Urinary bladder (tissue), 3 donors: ENCODE measurements at regions not wholly inside any gene's neighbourhood (a gene's known extent, or its start where the extent isn't known, plus 50 kb on each side); places are given as distances from the start of the nearest gene placed in this dataset.

Experiments
- DNase-seq: peaks from one replicate; pipeline ENCODE4 v3.0.0-alpha.2; 2015; ENCODE audit errors: extremely low spot score
- H3K27ac ChIP-seq: one replicate; pipeline ENCODE4 v1.5.1; 2013; ENCODE audit warnings: low read depth, mild to moderate bottlenecking, moderate library complexity
- H3K36me3 ChIP-seq: one replicate; pipeline ENCODE4 v1.6.1; 2013; ENCODE audit warnings: mild to moderate bottlenecking, moderate library complexity; ENCODE audit not compliant: insufficient read depth
- H3K4me1 ChIP-seq: one replicate; pipeline ENCODE4 v1.6.1; 2013; ENCODE audit warnings: mild to moderate bottlenecking, moderate library complexity; ENCODE audit not compliant: insufficient read depth
- H3K4me3 ChIP-seq: one replicate; pipeline ENCODE4 v1.5.1; 2013; ENCODE audit warnings: low read depth, low read length
- WGBS: extraction: QIAGEN DNeasy Blood & Tissue Kit; methylation state at CpG from one replicate; pipeline ENCODE4 v1.1.7; 2013; 5-methylcytosine and 5-hydroxymethylcytosine counted together
- donor health status: healthy with polysubstance abuse.
- donor health status: healthy.

- WGBS = 91% methylated on average over 13 of the region's 13 CpGs
- H3K4me1 ChIP-seq = no peaks in the 10 kb centered on the region
- no peak overlapping the region for H3K27ac ChIP-seq
- H3K36me3 ChIP-seq = no peaks in the 10 kb centered on the region
- DNase-seq = no peak
- H3K4me3 ChIP-seq = no peak overlapping the region
Measured at GRCh38 chr14:101008196-101008595, 104.7 kb upstream of the RTL1 start.

GRCh38 chr14:101008631-101009336, 105.3 kb upstream of the RTL1 start:
- Histone ChIP-seq H3K27ac (no peak overlapping the region), H3K36me3 (no peaks in the 10 kb centered on the region), H3K4me1 (no peaks in the 10 kb centered on the region), H3K4me3 (no peak overlapping the region)
- DNase-seq = no peak
- 86% methylated on average over 9 of the region's 9 CpGs for WGBS

GRCh38 chr14:101009531-101009930, 106.0 kb upstream of the RTL1 start:
- no peak for DNase-seq
- WGBS = 90% methylated on average over 5 of the region's 5 CpGs
- no peak overlapping the region for H3K4me3 ChIP-seq
- H3K27ac ChIP-seq = no peak overlapping the region
- no peaks in the 10 kb centered on the region for H3K4me1 ChIP-seq
- H3K36me3 ChIP-seq = no peaks in the 10 kb centered on the region

GRCh38 chr14:101010293-101010692, 106.8 kb upstream of the RTL1 start:
- no peak for DNase-seq
- Histone ChIP-seq H3K36me3 (no peaks in the 10 kb centered on the region), H3K4me3 (no peak overlapping the region), H3K4me1 (no peaks in the 10 kb centered on the region), H3K27ac (no peak overlapping the region)
- 92% methylated on average over 6 of the region's 6 CpGs for WGBS

- no peaks in the 10 kb centered on the region for H3K36me3 ChIP-seq
- WGBS = 88% methylated on average over 2 of the region's 2 CpGs
- no peak for DNase-seq
- H3K4me3 ChIP-seq = no peak overlapping the region
- no peak overlapping the region for H3K27ac ChIP-seq
- no peaks in the 10 kb centered on the region for H3K4me1 ChIP-seq
Measured at GRCh38 chr14:101010835-101011234, 107.3 kb upstream of the RTL1 start.

- no peak for DNase-seq
- H3K27ac ChIP-seq = no peak overlapping the region
- H3K4me1 ChIP-seq = no peaks in the 10 kb centered on the region
- WGBS = 60% methylated on average over 1 of the region's 1 CpG
- H3K36me3 ChIP-seq = no peaks in the 10 kb centered on the region
- H3K4me3 ChIP-seq = no peak overlapping the region
Measured at GRCh38 chr14:101017209-101017608, 113.7 kb upstream of the RTL1 start.

GRCh38 chr14:101017806-101018560, 114.5 kb upstream of the RTL1 start:
- no peak for DNase-seq
- WGBS = 94% methylated on average over 13 of the region's 13 CpGs
- no peaks in the 10 kb centered on the region for H3K36me3 ChIP-seq

GRCh38 chr14:101018561-101019290, 115.2 kb upstream of the RTL1 start:
- no peaks in the 10 kb centered on the region for H3K36me3 ChIP-seq
- no peak overlapping the region for H3K27ac ChIP-seq
- WGBS = 96% methylated on average over 13 of the region's 13 CpGs
- no peak for DNase-seq
- H3K4me3 ChIP-seq = no peak overlapping the region
- H3K4me1 ChIP-seq = no peaks in the 10 kb centered on the region

More at GRCh38 chr14:101017806-101018560, 114.5 kb upstream of the RTL1 start:
- no peak overlapping the region for H3K27ac ChIP-seq
- no peaks in the 10 kb centered on the region for H3K4me1 ChIP-seq
- no peak overlapping the region for H3K4me3 ChIP-seq

GRCh38 chr14:101019541-101019940, 116.0 kb upstream of the RTL1 start:
- Histone ChIP-seq H3K4me1 (no peaks in the 10 kb centered on the region), H3K4me3 (no peak overlapping the region), H3K36me3 (no peaks in the 10 kb centered on the region), H3K27ac (no peak overlapping the region)
- DNase-seq = no peak
- 96% methylated on average over 2 of the region's 2 CpGs for WGBS

- DNase-seq = no peak
- Histone ChIP-seq H3K4me3 (no peak overlapping the region), H3K36me3 (no peaks in the 10 kb centered on the region), H3K27ac (no peak overlapping the region), H3K4me1 (no peaks in the 10 kb centered on the region)
- WGBS = 85% methylated on average over 8 of the region's 8 CpGs
Measured at GRCh38 chr14:101019990-101020710, 116.6 kb upstream of the RTL1 start.

- no peak for DNase-seq
- H3K27ac ChIP-seq = no peak overlapping the region
- H3K4me1 ChIP-seq = no peaks in the 10 kb centered on the region
- H3K4me3 ChIP-seq = no peak overlapping the region
- WGBS = 70% methylated on average over 7 of the region's 7 CpGs
- no peaks in the 10 kb centered on the region for H3K36me3 ChIP-seq
Measured at GRCh38 chr14:101020834-101021370, 117.4 kb upstream of the RTL1 start.

GRCh38 chr14:101022121-101022520, 118.6 kb upstream of the RTL1 start:
- no peak overlapping the region for H3K27ac ChIP-seq
- 95% methylated on average over 8 of the region's 8 CpGs for WGBS
- H3K36me3 ChIP-seq = no peaks in the 10 kb centered on the region
- no peak for DNase-seq
- H3K4me1 ChIP-seq = no peaks in the 10 kb centered on the region
- no peak overlapping the region for H3K4me3 ChIP-seq

GRCh38 chr14:101022916-101023435, 119.5 kb upstream of the RTL1 start:
- H3K27ac ChIP-seq = no peak overlapping the region
- no peak for DNase-seq
- H3K36me3 ChIP-seq = no peaks in the 10 kb centered on the region
- 89% methylated on average over 15 of the region's 15 CpGs for WGBS
- H3K4me3 ChIP-seq = no peak overlapping the region
- H3K4me1 ChIP-seq = no peaks in the 10 kb centered on the region
